ENCODE measurements at regions not wholly inside any gene's neighbourhood (a gene's known extent, or its start where the extent isn't known, plus 50 kb on each side); places are given as distances from the start of the nearest gene placed in this dataset.

DNA sequence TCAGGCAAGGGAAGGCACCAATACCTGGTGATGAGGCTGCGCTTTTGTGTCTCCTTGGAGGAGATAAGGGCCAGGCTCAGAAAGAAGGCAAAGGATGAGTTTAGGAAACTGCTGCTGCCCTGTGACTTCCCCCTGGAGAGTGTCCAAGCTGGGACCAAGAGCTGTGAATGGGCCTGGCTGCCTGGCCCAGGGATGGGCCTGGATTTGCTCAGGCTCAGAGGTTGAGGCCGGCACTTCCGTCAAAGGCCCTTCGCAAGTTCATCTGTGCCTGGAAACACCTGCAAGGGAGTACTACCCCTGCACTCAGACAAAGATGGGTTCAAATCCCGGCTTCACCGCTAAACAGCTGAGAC lies 50.5 kb upstream of the NANOS1 start:
- no peaks in the 10 kb centered on the region for H3K36me3 Mint-ChIP-seq
- peaks cover 10% of the 10 kb centered on the region for H3K9me3 Mint-ChIP-seq
- peaks cover 67% of the 10 kb centered on the region for H3K27me3 Mint-ChIP-seq
- no peak overlapping the region for H3K4me3 Mint-ChIP-seq
- ATAC-seq = no peak
- H3K27ac Mint-ChIP-seq = no peak overlapping the region
- no peaks in the 10 kb centered on the region for H3K4me1 Mint-ChIP-seq

DNA sequence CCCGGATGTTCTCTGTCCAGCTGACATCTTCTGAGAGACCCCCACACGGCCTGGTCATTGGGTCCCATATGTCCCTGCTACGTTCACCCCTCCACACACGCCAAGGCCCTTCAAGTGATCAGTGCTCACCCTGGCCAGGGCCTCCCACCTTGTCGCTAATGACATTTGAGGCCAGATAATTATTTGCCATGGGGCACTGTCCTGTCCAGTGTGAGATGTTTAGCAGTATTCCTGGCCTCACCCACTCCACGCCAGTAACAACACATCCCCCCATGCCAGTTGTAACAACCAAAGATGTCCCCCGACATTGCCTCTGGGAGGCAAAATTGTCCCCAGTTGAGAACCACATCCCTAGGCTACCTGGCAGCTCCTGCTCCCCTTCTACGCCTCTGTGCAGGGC lies 49.9 kb upstream of the NANOS1 start:
- Mint-ChIP-seq H3K4me3 (no peak overlapping the region), H3K9me3 (peaks cover 10% of the 10 kb centered on the region), H3K27me3 (peaks cover 65% of the 10 kb centered on the region), H3K36me3 (peaks cover 6% of the 10 kb centered on the region), H3K4me1 (no peaks in the 10 kb centered on the region), H3K27ac (no peak overlapping the region)
- ATAC-seq = no peak

All from stimulated activated memory B cell treated with anti-CD40 and anti-IgM and Interleukin-4, amounts not matched to agents 10 μg/mL and 1 μg/mL and 100 μg/mL, for 72 hours (primary cell).